ENCODE measurements at regions not wholly inside any gene's neighbourhood (a gene's known extent, or its start where the extent isn't known, plus 50 kb on each side); places are given as distances from the start of the nearest gene placed in this dataset.

DNA sequence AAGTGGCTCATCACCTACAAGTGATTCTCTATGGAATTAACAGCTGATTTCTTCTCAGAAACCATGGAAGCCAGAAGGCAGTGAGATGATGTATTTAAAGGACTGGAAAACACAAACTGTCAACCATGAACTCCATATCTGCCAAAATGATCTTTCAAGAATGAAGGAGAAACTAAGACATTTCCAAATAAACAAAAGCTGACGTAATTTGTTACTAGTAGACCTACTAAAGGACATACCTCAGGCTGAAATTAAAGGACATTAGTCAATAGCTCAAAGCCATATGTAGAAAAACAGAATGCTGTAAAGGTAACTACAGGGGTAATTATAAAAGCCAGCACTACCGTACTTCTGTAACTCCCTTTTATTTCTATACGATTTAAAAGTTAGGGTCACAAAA lies 129.4 kb upstream of the TMEM45B start:
- Histone ChIP-seq H3K27ac (no peak overlapping the region), H3K4me3 (no peak overlapping the region)

DNA sequence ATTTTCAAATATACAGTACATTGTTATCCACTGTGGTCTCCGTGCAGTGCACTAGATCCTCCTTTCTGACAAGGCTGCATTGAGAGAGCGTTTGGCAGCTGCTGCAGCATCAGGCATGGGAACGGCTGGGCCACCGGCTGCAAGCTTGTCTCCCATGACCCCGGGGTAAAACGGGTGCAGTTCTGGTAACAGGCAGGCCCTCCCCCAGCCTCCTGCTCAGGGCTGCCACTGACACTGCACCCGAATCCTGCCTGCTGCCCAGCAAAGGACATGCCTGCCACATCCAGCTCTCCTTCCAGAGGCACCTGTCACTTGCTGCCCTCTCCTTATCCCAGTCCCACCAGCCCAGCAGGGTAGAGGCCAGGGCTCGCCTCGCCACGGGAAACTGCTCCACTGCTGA lies 124.5 kb upstream of the TMEM45B start:
- Histone ChIP-seq H3K27ac (no peak overlapping the region), H3K4me3 (no peak overlapping the region)

DNA sequence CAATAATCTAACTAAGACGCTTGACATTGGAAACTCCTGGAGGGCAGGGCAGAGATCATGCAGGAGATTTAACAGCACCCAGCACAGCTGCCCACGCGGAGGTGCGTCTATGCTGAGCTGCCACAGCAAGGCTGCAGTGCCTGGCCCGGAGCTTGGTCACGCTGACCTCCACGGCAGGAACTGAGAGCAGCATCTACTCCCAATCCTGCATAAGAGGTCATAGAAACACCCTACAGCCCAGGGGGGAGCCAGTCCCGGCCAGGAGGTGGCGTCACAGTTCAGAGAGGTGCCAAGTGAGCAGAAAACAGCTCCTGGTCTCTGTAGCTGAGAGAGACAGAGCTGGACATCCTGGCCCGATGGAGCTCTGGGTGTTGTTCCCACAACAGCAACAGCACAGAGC lies 121.1 kb upstream of the TMEM45B start:
- Histone ChIP-seq H3K4me3 (no peak overlapping the region), H3K27ac (peak overlapping the region in 1 of 21 experiments; percentile 20)

DNA sequence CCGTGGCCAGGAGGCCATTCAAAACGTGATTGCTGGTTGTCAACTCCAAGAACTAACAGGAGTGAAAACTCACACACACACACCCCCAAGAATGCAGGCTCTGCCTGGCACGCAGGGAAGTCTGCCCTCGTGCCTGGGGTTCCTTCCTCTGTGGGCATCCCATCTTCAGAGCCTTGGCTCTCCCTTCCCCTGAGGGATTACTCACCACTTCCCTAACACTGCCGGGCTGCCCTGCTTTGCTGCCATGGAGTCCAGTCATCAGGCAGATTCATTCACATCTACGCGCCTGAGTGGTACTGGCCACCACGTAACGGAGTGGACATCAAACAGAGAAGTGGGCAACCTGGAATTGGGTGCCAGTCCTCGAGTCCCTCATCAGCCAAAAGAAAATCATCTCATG lies 120.7 kb upstream of the TMEM45B start:
- Histone ChIP-seq H3K4me3 (no peak overlapping the region), H3K27ac (peak overlapping the region in 1 of 21 experiments; percentile 20)

DNA sequence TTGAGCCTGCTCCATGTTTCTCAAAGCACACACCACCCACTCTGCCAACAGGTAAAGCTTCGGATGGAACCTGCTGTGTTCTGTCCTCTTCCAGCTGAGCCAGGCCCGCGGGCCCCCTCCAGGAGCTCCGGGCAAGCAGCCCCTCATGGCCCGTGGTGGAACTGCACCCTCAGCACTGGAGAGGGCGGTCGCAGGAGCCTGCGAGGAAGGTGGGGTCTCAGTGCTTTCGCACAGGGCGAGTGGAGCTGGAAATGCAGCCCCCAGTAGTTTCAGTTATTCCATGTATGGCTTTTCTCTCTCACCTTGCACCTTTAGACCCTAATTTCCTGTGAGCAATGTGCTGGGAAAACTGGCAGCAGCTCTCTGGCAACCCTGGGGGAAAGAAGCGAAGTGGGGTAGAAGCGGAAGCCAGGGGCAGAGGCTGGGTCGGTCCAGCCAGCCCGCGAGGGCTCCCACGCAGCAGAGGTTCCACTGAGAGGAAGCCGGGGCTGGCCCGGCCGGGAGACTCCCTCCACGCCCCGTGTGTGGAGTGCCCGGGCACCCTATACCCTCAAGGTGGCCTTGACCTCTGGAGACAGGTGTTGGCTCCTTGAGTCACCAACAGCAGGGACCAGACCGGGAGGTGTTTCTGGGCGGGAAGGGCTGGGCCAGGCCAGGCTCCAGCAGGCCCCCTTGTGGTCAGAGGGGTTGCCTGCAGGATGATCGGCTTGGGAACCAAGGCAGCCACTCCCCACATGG lies 119.9 kb upstream of the TMEM45B start:
- peak overlapping the region in 5 of 7 experiments; percentile 8 to 27 (median 16) for H3K4me3 ChIP-seq

DNA sequence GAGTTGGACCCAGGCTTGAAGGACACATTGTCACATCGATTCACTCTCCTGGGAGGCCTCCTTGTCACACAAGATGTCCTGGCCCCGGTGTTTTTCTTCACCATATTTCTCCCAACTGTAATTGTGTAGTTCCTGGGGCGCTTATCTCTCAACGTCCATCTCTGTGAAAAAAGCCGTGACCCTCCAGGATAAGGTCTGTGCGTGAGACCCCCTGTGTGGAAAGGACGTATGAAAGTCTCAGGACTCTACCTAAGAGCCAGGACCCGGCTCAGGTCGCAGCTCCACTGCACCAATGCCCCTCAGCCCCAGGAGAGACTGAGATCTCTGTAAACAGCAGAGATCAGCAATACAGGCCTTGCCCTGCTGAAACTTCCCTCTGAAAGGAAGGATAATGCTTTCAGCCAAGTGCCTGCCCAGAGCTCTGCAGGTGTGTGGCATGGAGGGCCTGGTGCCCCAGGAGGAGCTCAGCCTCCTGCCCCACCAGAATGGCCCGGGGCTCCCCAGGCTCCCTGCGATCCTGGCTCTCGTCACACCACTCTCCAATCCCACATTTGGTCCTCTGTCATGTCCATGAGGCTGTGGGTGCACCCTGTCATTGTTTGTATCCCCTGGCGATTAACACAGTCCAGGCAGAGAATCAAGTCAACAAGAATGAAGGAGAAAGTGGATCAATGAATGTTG lies 119.2 kb upstream of the TMEM45B start:
- Histone ChIP-seq H3K4me3 (no peak overlapping the region), H3K27ac (peak overlapping the region in 1 of 21 experiments; percentile 12)

More for the DNA sequence above, 119.9 kb upstream of the TMEM45B start:
- H3K27ac ChIP-seq: peak overlapping the region in 8 of 21 experiments; percentile 17 to 63 (median 32)

DNA sequence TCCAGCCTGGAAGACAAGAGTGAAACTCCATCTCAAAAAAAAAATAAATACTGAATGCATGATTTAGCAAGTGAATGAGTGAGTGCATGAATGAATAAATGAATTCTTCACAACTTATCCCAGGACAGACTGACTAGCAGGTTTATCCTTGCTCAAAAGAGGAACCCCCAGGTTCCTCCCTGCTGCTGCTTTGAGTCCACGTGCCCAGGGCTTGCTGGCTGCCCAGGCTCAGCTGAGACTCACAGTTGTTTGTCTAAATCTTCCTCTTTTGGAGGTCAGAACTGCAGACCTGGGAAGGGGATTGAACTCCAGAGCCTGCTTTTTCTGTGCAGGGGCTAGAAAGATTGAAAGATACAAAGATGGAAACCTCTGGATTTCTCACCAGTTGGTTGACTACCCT lies 117.4 kb upstream of the TMEM45B start:
- Histone ChIP-seq H3K4me3 (no peak overlapping the region), H3K27ac (no peak overlapping the region)

DNA sequence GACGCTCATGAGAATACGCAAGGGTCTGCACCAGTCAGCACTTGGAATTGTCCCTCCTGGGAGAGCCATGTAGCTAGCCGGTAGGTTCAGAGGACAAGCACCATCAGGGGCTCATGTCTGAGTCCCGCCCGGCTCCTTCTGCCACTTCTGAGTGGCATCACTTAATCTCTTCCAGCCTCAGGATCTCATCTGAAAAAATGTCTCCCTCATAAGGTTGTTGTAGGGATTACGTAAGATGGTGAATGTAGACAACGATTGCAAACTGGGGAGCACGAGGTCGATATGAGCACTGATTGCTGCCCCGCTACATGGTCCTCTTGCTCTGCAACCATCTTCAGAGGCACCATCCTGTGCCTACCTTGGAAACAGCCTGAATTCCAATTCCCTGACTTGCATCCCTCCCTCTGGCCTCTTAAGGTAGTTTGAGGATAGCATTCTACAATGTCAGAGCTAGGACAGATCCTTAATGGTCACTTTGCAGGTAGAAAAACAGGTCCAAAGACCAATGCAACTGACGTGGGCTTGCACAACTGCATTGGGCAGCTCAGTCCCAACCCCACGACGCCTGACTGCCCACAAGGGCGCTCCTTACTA lies 115.8 kb upstream of the TMEM45B start:
- Histone ChIP-seq H3K4me3 (no peak overlapping the region), H3K27ac (no peak overlapping the region)

DNA sequence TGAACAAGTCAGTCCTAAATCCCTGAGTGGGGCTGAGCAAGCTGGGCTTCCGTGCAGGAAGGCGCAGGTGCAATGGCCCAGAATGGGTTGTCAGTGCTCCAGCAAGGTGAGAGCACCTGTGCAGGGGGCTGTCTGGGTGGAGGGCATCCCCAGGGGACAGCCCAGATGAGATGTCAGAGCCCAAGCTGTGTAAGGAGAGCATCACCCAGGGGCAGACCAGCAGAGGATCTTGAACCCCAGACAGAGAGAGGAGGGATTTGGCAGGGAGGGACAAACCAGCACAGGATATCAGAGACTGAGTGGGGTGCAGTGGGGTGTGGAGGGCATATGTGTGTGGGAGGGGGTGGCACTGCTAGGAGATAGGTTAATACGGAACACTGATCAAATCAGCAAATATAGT lies 114.9 kb upstream of the TMEM45B start:
- no peak overlapping the region for H3K27ac ChIP-seq

DNA sequence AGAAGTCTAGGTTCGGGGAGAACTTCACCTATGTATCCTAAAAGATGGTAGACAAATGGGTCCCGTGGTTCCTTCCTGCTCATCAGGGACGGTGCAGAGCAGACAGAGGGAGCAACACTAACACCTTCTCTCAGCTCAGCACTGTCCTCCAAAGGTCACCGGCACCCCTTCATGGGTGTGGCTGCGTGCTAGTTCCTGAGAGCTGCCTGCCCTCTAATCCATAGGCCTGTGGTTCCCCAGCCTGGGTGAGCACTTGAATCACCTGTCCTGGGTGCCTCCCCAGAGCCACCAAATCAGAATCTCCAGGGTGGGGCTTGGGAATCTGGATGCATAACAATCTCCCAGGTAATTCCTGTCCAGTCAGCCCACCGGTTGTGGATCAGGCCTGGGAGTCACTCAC lies 113.9 kb upstream of the TMEM45B start:
- peak overlapping the region in 1 of 21 experiments; percentile 60 for H3K27ac ChIP-seq
- H3K4me3 ChIP-seq: no peak overlapping the region

More for the DNA sequence above, 114.9 kb upstream of the TMEM45B start:
- H3K4me3 ChIP-seq: no peak overlapping the region

DNA sequence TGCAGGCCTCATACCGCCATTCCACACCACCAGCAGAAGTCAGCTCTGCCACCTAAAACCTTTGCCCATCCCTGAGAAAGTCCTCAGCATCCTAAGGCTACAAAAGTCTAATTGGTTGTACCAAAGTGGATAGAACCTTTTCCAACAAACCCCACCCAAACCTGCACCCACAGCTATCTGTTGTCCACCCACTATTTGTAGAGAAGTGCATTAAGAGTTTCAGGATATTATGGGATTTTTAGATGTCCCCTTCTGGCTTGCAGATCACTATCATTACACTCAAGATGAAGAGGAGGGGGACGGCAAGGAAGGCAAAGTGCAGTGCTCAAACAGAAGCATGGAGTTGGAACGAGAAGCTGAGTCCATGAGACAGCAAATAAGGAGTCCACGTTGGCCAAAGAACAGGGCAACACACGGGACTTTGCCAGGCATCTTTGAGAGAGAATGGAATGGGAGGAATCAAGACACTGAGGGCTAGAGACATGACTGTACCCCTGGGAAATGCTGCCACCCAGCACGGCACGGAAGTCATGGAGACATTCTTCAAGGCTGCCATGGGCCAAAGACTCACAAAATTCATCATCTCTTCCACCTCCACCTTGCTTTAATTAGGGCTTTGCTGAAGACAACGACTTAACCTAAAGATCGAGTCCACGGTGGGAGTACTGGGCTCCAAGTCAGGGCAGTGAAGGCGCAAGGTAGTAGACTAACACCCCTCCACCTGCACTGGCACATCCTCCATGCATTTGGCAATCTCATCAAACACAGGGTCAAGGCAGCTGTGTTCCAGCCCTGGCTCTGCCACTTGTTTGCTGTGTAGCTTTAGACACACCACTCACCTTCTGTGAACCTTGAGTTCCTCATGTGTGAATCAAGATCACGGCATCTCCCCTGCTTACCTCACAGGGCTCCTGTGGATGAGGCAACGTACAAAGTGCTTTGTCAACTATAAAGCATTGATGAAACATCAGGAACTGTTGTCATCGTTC lies 112.9 kb upstream of the TMEM45B start:
- Histone ChIP-seq H3K27ac (peak overlapping the region in 7 of 21 experiments; percentile 8 to 63 (median 37)), H3K4me3 (no peak overlapping the region)

DNA sequence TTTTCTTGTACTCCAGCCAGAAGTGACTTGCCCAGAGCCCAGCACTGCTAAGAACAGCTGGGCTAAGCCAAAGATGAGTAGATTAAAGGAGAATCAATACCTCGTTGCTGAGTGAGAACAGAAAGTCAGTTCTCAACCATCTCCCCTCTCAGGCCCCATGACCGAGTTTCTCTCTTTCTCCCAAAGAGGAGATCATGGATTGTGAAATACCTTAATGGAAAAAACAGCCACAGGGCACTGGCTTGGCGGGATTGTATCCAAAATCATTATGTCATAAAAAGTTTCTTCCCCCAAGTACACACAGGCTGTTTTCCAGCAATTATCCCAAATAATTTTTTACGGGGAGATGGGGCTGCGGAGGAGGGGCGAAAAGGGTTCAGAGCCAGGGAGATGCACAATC lies 111.8 kb upstream of the TMEM45B start:
- Histone ChIP-seq H3K27ac (peak overlapping the region in 11 of 21 experiments; percentile 8 to 63 (median 44)), H3K4me3 (no peak overlapping the region)

DNA sequence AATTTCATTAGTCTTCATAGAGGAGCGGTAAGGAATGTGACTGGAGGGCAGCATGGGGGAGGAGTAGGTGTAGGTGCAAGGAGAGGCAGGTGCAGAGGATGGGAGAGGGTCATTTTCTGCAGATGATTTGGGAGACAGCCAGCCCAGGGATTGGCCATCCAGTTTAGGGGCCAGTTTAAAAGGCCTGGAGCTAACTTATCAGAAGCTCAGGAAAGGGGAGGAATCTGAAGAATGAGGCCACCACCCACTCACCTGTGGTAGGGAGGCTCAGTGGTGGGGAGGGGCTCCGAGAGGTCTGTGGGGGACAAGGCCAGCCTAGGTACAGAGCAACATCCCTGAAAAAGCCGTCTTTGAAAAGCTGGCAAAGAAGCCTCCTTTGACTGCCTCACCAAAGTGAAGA lies 110.8 kb upstream of the TMEM45B start:
- Histone ChIP-seq H3K4me3 (no peak overlapping the region), H3K27ac (peak overlapping the region in 8 of 21 experiments; percentile 0 to 61 (median 34))

DNA sequence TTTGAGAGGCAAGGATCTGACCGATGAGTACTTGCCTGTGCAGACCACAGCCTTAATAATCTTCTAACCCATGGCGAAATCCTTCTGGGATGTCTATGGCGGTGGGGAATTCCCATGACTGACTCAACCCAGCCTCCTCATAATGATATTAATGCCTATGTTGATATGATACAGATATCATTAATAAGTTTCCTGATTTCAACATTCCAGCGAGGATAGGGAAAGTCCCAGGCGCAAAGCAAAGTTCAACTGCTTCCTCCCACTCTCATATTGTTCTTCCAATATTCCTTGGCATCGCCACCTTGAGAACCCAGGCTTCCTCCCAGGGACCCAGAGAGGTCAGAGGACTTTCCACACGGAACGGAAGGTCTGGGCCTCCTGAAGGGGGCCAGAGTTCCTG lies 110.3 kb upstream of the TMEM45B start:
- Histone ChIP-seq H3K4me3 (no peak overlapping the region), H3K27ac (peak overlapping the region in 4 of 21 experiments; percentile 11 to 61 (median 35))

DNA sequence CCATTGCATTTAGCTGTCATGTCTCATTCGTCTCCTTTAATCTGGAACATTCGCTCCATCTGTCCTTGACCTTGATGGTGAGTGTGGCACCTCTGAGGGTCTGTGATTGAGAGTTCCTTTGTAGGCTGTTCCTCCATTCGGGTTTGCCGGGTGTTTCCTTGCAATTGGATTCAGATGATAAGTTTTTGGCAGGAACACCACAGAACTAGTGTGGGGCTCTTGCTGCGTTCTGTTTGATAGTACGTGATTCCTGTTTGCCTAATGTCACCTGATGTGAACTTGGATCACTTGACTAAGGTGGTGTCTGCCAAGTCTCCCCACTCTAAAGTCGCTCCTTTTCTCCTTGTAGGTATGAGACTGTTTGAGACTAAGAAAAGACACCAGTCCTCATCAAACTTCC lies 109.7 kb upstream of the TMEM45B start:
- H3K4me3 ChIP-seq: no peak overlapping the region

DNA sequence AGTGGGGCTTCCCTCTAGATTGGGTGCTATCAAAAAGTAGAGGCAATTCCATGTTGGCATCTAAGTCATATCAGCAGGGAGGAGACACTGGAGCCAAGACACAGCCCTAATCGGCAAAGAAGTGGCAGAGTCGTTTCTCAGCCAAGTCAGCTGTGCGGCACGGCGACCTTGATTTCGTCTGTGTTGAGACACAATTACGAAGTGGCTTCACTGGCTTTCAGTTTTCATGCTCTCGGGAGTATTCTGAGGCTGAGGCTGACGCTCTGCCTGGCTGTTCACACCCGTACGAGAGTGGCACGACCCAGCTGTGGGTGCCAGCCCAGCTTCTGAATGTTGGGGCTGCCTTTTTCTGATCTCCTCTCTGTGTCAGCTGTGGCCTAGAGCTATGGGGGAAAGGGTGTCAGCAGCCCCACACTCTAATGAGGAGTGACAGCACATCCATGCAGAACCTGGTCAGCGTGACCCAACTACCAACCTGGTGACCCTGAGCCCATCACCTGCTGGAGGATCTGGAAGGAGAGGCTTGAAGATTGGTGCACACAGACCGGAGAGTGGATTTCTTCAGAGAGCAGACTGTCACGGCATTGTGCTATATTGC lies 105.7 kb upstream of the TMEM45B start:
- no peak overlapping the region for H3K27ac ChIP-seq
- no peak overlapping the region for H3K4me3 ChIP-seq

More for the DNA sequence above, 109.7 kb upstream of the TMEM45B start:
- peak overlapping the region in 2 of 21 experiments; percentile 27 to 43 for H3K27ac ChIP-seq

DNA sequence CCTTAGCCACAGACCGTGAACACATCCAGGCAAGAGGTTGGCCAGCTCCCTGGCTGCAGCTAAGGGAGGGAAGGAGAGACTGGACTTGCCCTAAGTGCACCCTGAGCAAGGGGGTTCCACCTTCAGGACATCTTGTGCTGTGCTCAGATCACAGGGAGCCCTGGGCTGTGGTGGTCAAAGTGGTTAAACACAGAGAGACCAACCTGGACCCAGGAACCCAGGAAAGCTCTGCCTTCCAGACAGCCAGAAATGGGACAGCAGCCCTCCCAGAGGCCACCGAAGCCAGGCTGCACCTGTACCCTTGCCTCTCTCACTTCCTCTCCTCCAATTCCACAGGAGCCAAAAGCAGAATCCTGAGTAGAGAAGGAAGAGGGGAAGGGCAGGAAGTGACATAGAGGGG lies 105.2 kb upstream of the TMEM45B start:
- no peak overlapping the region for H3K4me3 ChIP-seq
- no peak overlapping the region for H3K27ac ChIP-seq

DNA sequence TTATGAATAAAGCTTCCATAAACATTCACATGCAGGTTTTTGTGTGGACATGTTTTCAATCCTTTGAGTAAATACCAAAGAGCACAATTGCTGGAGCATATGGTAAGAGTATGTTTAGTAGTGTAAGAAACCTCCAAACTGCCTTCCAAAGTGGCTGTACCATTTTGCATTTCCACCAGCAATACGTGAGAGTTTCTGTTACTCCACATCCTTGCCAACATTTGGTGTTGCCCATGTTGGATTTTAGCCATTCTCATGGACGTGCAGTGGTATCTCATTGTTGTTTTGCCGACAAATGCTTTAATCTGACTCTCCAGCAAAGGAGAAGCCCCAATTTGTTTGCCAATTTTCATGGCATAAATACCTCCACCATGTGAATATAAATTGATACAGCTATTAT lies 103.9 kb upstream of the TMEM45B start:
- no peak overlapping the region for H3K4me3 ChIP-seq
- no peak overlapping the region for H3K27ac ChIP-seq
